ENCODE measurements at regions not wholly inside any gene's neighbourhood (a gene's known extent, or its start where the extent isn't known, plus 50 kb on each side); places are given as distances from the start of the nearest gene placed in this dataset.

- no peak for DNase-seq (ENCODE audit: insufficient read length, low spot score)
- no peak for TF ChIP-seq TAF1 (IDR thresholded peaks at IDR 0.05; ENCODE audit: low read depth, low read length)
- no peak for TF ChIP-seq POU2F2 (IDR thresholded peaks at IDR 0.05; ENCODE audit: low read depth, low read length)
- FAIRE-seq, result no peak
Observed at GRCh38 chr2:181264001-181264400, 193.2 kb upstream of the ITGA4 start.

DNA sequence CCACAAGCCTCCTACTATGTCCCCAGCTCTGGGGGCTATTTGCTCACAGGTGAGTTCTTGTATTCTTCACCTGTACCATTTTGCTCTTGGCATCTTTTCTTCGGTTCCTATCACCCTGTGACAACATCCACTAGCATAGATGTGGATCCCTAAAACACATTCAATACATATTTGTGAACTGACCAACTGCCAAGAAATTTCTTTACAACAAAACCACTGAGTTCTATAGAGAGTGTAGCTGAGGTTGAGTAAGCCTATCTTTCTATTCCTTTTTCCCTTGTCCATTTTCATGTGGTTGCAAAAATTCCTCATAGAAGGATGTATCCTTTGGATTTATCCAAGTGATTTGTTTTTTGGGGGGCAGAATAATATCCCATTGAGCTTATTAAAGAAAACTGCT lies 192.7 kb upstream of the ITGA4 start:
- no peak for FAIRE-seq

GRCh38 chr2:181266614-181267013 lies 190.6 kb upstream of the ITGA4 start:
- FAIRE-seq (no peak), DNase-seq (ENCODE audit: insufficient read length, low spot score) (no peak)
- TF ChIP-seq POU2F2 (IDR thresholded peaks at IDR 0.05; ENCODE audit: low read depth, low read length), result no peak
- no peak for TF ChIP-seq TAF1 (IDR thresholded peaks at IDR 0.05; ENCODE audit: low read depth, low read length)
- TF ChIP-seq POLR2A (IDR thresholded peaks at IDR 0.05; ENCODE audit: low read depth, low read length), result no peak
- TF ChIP-seq PAX5 (IDR thresholded peaks at IDR 0.05; ENCODE audit: insufficient read depth, low read length, severe bottlenecking), result no peak
- TF ChIP-seq POLR2AphosphoS5 (IDR thresholded peaks at IDR 0.05; ENCODE audit: low read depth, low read length), result no peak
- no peak for TF ChIP-seq SPI1 (IDR thresholded peaks at IDR 0.05; ENCODE audit: low read depth, low read length)

More for the DNA sequence above, 192.7 kb upstream of the ITGA4 start:
- DNase-seq (ENCODE audit: insufficient read length, low spot score), result no peak
- TF ChIP-seq PAX5 (IDR thresholded peaks at IDR 0.05; ENCODE audit: insufficient read depth, low read length, severe bottlenecking) (no peak), POU2F2 (IDR thresholded peaks at IDR 0.05; ENCODE audit: low read depth, low read length) (no peak), POLR2AphosphoS5 (IDR thresholded peaks at IDR 0.05; ENCODE audit: low read depth, low read length) (no peak), SPI1 (IDR thresholded peaks at IDR 0.05; ENCODE audit: low read depth, low read length) (no peak), POLR2A (IDR thresholded peaks at IDR 0.05; ENCODE audit: low read depth, low read length) (no peak), TAF1 (IDR thresholded peaks at IDR 0.05; ENCODE audit: low read depth, low read length) (no peak)

DNA sequence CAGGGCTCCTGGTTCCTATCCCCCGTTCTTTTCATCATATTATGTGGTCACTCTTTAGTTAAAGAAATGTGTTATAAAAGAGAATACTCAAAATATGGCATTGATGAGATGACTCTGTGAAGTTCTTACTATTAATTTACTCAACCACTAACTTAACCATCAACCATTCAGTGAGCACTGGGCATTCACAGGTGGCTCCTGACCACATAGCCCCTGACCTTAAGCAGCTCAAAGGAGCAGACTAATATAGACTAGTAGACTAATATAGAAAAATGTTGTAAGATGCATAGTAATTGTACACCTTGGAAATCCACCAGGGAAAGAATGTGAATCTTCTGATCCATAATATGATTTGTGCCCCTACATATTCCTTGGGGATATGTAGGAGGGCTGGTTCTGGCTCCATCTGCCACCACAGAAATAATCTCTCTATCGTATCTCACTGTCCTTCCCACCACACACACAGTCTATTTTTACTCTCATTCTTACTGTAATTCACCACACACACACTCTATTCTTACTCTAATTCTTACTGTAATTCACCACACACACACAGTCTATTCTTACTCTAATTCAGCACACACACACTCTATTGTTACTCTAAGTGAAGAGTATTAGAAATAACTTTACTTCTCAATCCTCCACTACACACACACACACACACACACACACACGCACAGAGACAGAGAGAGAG lies 188.9 kb upstream of the ITGA4 start:
- TF ChIP-seq POLR2A (IDR thresholded peaks at IDR 0.05; ENCODE audit: low read depth, low read length) (no peak), SPI1 (IDR thresholded peaks at IDR 0.05; ENCODE audit: low read depth, low read length) (no peak), PAX5 (IDR thresholded peaks at IDR 0.05; ENCODE audit: insufficient read depth, low read length, severe bottlenecking) (no peak), POU2F2 (IDR thresholded peaks at IDR 0.05; ENCODE audit: low read depth, low read length) (no peak), POLR2AphosphoS5 (IDR thresholded peaks at IDR 0.05; ENCODE audit: low read depth, low read length) (no peak), TAF1 (IDR thresholded peaks at IDR 0.05; ENCODE audit: low read depth, low read length) (no peak)
- FAIRE-seq, result peak; percentile 41
- DNase-seq (ENCODE audit: insufficient read length, low spot score), result no peak

DNA sequence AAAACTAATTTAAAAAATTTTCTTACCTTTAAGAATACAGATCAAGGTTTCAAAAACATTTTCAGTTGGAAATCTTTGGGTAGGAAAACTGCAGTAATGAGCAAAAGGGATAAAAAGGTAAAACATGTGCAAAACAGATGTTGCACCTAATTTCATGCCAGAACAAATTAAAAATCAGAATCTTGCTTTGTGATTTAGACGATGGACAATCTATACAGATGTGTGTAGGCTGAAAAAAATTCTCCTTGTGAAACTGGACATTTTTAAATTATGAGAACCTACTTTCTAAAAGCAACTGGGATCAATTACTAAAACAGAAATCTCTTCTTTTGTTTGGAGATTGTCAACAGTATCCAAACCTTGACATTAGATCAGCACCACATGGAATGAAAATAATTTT lies 183.2 kb upstream of the ITGA4 start:
- FAIRE-seq, result no peak
- TF ChIP-seq POU2F2 (IDR thresholded peaks at IDR 0.05; ENCODE audit: low read depth, low read length) (no peak), TAF1 (IDR thresholded peaks at IDR 0.05; ENCODE audit: low read depth, low read length) (no peak), POLR2AphosphoS5 (IDR thresholded peaks at IDR 0.05; ENCODE audit: low read depth, low read length) (no peak), POLR2A (IDR thresholded peaks at IDR 0.05; ENCODE audit: low read depth, low read length) (no peak), SPI1 (IDR thresholded peaks at IDR 0.05; ENCODE audit: low read depth, low read length) (no peak), PAX5 (IDR thresholded peaks at IDR 0.05; ENCODE audit: insufficient read depth, low read length, severe bottlenecking) (no peak)
- no peak for DNase-seq (ENCODE audit: insufficient read length, low spot score)

- peak; percentile 72 for FAIRE-seq
Observed at GRCh38 chr2:181275643-181276070, 181.5 kb upstream of the ITGA4 start.

GRCh38 chr2:181281206-181281832 lies 175.9 kb upstream of the ITGA4 start:
- FAIRE-seq (peak; percentile 57), DNase-seq (ENCODE audit: insufficient read length, low spot score) (no peak)
- TF ChIP-seq POLR2A (IDR thresholded peaks at IDR 0.05; ENCODE audit: low read depth, low read length) (no peak), TAF1 (IDR thresholded peaks at IDR 0.05; ENCODE audit: low read depth, low read length) (no peak), PAX5 (IDR thresholded peaks at IDR 0.05; ENCODE audit: insufficient read depth, low read length, severe bottlenecking) (no peak), SPI1 (IDR thresholded peaks at IDR 0.05; ENCODE audit: low read depth, low read length) (no peak), POLR2AphosphoS5 (IDR thresholded peaks at IDR 0.05; ENCODE audit: low read depth, low read length) (no peak), POU2F2 (IDR thresholded peaks at IDR 0.05; ENCODE audit: low read depth, low read length) (no peak)

More at GRCh38 chr2:181275643-181276070, 181.5 kb upstream of the ITGA4 start:
- no peak for DNase-seq (ENCODE audit: insufficient read length, low spot score)
- TF ChIP-seq POLR2A (IDR thresholded peaks at IDR 0.05; ENCODE audit: low read depth, low read length) (no peak), SPI1 (IDR thresholded peaks at IDR 0.05; ENCODE audit: low read depth, low read length) (no peak), TAF1 (IDR thresholded peaks at IDR 0.05; ENCODE audit: low read depth, low read length) (no peak), POLR2AphosphoS5 (IDR thresholded peaks at IDR 0.05; ENCODE audit: low read depth, low read length) (no peak), PAX5 (IDR thresholded peaks at IDR 0.05; ENCODE audit: insufficient read depth, low read length, severe bottlenecking) (no peak), POU2F2 (IDR thresholded peaks at IDR 0.05; ENCODE audit: low read depth, low read length) (no peak)

- no peak for FAIRE-seq
- TF ChIP-seq POLR2A (IDR thresholded peaks at IDR 0.05; ENCODE audit: low read depth, low read length), result no peak
- no peak for TF ChIP-seq PAX5 (IDR thresholded peaks at IDR 0.05; ENCODE audit: insufficient read depth, low read length, severe bottlenecking)
- no peak for TF ChIP-seq TAF1 (IDR thresholded peaks at IDR 0.05; ENCODE audit: low read depth, low read length)
Observed at GRCh38 chr2:181285116-181285515, 172.1 kb upstream of the ITGA4 start.

DNA sequence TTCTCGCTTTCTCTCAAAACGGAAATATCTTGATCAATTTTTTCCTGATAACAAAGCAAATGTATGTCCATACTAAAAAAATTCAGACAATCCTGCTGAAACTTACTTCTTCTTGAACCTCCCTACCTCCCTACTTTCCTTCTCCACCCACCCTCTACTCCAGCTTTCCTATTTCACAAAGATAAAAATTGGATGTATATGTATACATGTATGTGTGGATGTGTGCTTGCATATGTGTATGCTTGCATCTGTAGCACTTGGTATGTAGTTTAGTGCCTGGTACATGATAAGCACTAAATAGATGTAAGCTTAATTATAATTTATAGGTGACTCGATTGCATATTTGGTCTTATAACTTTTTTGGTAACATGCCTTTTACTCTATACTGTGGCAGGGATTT lies 167.5 kb upstream of the ITGA4 start:
- FAIRE-seq (no peak), DNase-seq (ENCODE audit: insufficient read length, low spot score) (no peak)
- TF ChIP-seq POLR2A (IDR thresholded peaks at IDR 0.05; ENCODE audit: low read depth, low read length), result no peak
- TF ChIP-seq POU2F2 (IDR thresholded peaks at IDR 0.05; ENCODE audit: low read depth, low read length), result no peak
- no peak for TF ChIP-seq TAF1 (IDR thresholded peaks at IDR 0.05; ENCODE audit: low read depth, low read length)
- no peak for TF ChIP-seq SPI1 (IDR thresholded peaks at IDR 0.05; ENCODE audit: low read depth, low read length)
- TF ChIP-seq POLR2AphosphoS5 (IDR thresholded peaks at IDR 0.05; ENCODE audit: low read depth, low read length), result no peak
- no peak for TF ChIP-seq PAX5 (IDR thresholded peaks at IDR 0.05; ENCODE audit: insufficient read depth, low read length, severe bottlenecking)

More at GRCh38 chr2:181285116-181285515, 172.1 kb upstream of the ITGA4 start:
- DNase-seq (ENCODE audit: insufficient read length, low spot score), result no peak
